Naive B cell (primary cell): ENCODE measurements at regions not wholly inside any gene's neighbourhood (a gene's known extent, or its start where the extent isn't known, plus 50 kb on each side); places are given as distances from the start of the nearest gene placed in this dataset.

Experiments
- ATAC-seq, 2 donors: fragments of 150-1000 bp; cut with Tn5 transposase; 2 replicates each; pipeline ENCODE4 v1.10.0; 2021; ENCODE audit warnings: low read depth in 2 of 2, mild to moderate bottlenecking in 2 of 2, moderate library complexity in 2 of 2
- DNase-seq: peaks from one replicate; pipeline ENCODE4 v3.0.0; 2022
- H3K27ac Mint-ChIP-seq, 6 donors: one replicate each; pipeline ENCODE4 v1.8.0; 2020 to 2022; ENCODE audit warnings: mild to moderate bottlenecking in 6 of 6, mixed read lengths in 6 of 6, moderate library complexity in 5 of 6, inconsistent platforms in 2 of 6
- H3K27me3 Mint-ChIP-seq, 3 donors: one replicate each; pipeline ENCODE4 v1.8.0; 2021 to 2022; ENCODE audit warnings: mixed read lengths in 3 of 3, mild to moderate bottlenecking in 1 of 3
- H3K36me3 Mint-ChIP-seq, 2 donors: one replicate each; pipeline ENCODE4 v1.8.0; 2020 to 2022; ENCODE audit warnings: mixed read lengths in 2 of 2, inconsistent platforms in 1 of 2, mild to moderate bottlenecking in 1 of 2
- H3K4me1 Mint-ChIP-seq, 3 donors: one replicate each; pipeline ENCODE4 v1.8.0; 2020 to 2022; ENCODE audit warnings: mixed read lengths in 3 of 3, inconsistent platforms in 1 of 3, mild to moderate bottlenecking in 1 of 3, moderate library complexity in 1 of 3
- H3K4me3 Mint-ChIP-seq, 8 donors: one replicate each; pipeline ENCODE4 v1.8.0; 2020 to 2022; ENCODE audit warnings: mild to moderate bottlenecking in 8 of 8, mixed read lengths in 8 of 8, moderate library complexity in 8 of 8, inconsistent platforms in 2 of 8
- H3K9me3 Mint-ChIP-seq, 7 donors: one replicate each; pipeline ENCODE4 v1.8.0; 2020 to 2022; ENCODE audit warnings: mixed read lengths in 7 of 7, mild to moderate bottlenecking in 5 of 7, inconsistent platforms in 2 of 7, moderate library complexity in 1 of 7

DNA sequence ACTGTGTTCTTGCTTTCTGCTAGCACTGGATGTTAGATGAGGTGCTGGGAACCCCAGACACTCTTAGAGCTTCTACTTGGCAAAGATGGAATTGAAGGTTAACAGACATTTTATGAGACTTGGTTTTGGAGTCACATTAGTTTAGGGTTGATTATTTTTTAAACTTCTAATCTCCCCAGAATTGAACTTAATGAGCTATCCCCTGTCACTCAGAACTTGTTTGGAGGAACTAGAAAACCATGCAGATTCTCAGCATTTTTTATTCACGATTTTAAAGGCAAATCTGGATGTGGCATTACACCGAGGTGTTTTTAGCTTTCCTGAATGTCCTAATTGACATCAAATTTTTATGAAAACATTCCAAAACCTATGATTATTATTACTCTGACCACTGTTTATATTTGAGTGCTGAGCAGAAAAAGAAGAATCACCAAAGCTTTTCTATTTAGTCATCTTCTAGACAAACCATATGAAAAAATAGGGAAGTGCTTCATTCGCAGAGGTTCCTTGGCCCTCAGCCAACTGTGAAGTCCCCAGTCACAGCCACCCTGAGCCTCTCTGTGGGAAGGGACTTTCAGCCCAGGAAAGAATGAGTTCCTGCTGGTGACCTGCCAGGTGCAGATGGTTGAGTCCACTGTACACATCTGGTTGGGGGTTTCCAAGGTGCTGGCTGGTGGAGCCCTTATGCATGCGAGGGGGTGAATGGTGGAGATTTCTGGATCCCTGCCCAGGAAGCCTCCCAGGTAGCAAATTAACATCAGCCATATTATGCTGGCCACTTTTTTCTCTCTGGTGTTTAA, 196.0 kb upstream of the TOPAZ1 start:
- ATAC-seq (peak; percentile 99), DNase-seq (peak; percentile 84)
- peak overlapping the region; percentile 5 to 89 (median 72) for H3K27ac Mint-ChIP-seq
- no peaks in the 10 kb centered on the region for H3K27me3 Mint-ChIP-seq
- no peaks in the 10 kb centered on the region for H3K9me3 Mint-ChIP-seq
- H3K4me3 Mint-ChIP-seq: peak overlapping the region in 7 of 8 donors; percentile 1 to 64 (median 18)
- H3K4me1 Mint-ChIP-seq: peaks cover 32 to 68% (median 41%) of the 10 kb centered on the region in 3 donors
- no peaks in the 10 kb centered on the region for H3K36me3 Mint-ChIP-seq

DNA sequence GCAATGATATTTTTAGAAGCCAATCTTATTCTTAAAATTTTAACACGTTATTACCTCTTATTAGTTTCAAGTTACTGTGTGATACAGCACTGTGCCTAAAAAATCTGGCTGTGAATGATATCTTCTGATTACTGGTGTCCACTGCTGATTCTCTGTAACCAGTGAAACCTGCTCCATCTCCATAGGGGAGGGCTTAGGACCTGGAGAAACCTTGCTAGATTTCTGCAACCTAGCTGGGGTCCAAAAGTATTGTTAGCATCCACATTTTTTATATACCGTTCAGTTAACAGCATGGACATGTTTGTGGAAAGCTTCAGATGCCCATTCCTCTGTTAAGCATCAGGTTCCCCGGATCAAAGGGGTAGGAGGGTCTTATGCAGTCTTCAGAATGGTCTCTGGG, 193.9 kb upstream of the TOPAZ1 start:
- Mint-ChIP-seq H3K27me3 (peaks cover 0 to 11% (median 0%) of the 10 kb centered on the region in 3 donors), H3K9me3 (peaks cover 0 to 1% (median 0%) of the 10 kb centered on the region in 7 donors), H3K4me3 (no peak overlapping the region), H3K36me3 (no peaks in the 10 kb centered on the region), H3K27ac (peak overlapping the region in 1 of 6 donors; percentile 89), H3K4me1 (peaks cover 28 to 67% (median 34%) of the 10 kb centered on the region in 3 donors)
- no peak for ATAC-seq
- DNase-seq: no peak

DNA sequence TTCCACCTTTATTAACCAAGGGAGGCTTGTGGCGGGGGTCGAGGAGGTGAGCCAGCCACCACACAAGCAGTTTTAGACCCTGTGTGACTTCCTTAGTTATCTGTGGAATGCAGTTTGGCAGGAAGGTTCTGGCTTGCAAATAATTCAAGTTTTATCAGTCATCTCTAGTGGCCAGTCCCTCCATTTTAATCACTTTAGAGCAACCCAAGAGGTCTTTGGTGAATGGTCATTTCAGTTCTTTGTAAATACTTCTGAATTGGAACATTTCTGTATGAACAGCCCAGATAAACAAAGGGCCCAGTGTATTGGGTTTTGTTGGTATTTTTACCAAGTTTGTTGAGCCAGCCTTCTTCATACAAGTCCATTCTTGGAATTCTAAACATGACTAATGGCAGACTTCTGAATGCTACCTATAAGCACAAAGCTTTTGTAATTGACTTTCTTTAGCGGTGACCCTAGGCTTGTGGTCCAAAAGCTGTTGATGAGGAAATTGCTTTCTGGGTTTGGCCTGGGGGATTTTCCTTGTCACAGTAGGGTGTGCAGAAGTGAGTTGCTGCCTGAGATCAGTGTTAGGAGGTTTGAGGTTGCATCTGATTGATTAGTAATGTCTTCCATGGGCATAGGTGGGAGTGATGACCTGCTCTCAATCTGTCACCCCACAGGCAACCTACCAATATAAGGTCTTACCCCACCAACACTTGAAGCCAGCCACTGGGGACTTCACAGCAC, 193.3 kb upstream of the TOPAZ1 start:
- no peak overlapping the region for H3K27ac Mint-ChIP-seq
- H3K9me3 Mint-ChIP-seq: peaks cover 0 to 1% (median 0%) of the 10 kb centered on the region in 7 donors

DNA sequence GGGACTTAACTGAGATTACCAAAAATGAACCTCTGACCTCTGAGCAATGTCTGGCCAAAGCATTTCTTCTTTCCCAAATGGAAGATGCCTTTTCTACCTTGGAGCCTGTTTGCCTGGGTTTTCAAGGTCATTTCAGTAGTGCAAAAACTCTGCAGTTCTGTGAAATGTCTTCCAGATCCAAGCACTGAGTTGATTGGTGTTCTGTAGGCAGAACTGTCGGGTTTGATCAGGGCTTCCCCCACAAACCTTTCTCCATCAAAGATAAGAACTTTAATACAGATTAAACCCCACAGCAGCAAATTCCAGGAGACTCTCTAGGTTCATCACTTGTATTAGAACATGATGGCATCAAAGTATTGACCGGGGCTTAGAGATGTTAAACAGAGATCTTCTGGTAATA, 192.7 kb upstream of the TOPAZ1 start:
- Mint-ChIP-seq H3K4me1 (peaks cover 26 to 57% (median 34%) of the 10 kb centered on the region in 3 donors), H3K36me3 (no peaks in the 10 kb centered on the region), H3K27me3 (peaks cover 3 to 16% (median 4%) of the 10 kb centered on the region in 3 donors), H3K27ac (peak overlapping the region in 1 of 6 donors; percentile 59), H3K4me3 (peak overlapping the region in 1 of 8 donors; percentile 51), H3K9me3 (peaks cover 0 to 1% (median 0%) of the 10 kb centered on the region in 7 donors)
- no peak for DNase-seq
- ATAC-seq: no peak

More for the DNA sequence above, 193.3 kb upstream of the TOPAZ1 start:
- H3K36me3 Mint-ChIP-seq: no peaks in the 10 kb centered on the region
- DNase-seq (no peak), ATAC-seq (no peak)
- peaks cover 26 to 62% (median 34%) of the 10 kb centered on the region in 3 donors for H3K4me1 Mint-ChIP-seq
- H3K27me3 Mint-ChIP-seq: peaks cover 0 to 11% (median 3%) of the 10 kb centered on the region in 3 donors
- H3K4me3 Mint-ChIP-seq: peak overlapping the region in 2 of 8 donors; percentile 51 to 53

DNA sequence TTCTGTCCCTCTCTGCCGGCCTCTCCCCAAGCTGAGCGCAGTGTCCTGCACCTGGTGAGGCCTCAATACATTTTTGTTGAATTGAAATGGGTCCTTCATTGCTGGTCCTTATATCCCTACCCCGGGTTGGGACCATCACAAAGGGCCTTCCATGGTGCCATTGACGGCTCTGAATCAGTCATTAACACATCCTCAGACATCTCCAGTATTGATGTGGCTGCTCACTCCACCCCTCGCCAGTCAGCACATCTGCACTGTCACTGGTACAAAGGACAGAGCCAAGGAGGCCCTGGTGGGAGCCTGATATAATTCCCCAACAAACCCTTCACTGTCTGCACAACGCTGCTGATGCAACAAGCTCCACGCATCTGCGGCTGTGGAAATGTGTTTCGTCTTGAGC, 191.6 kb upstream of the TOPAZ1 start:
- peaks cover 3 to 22% (median 11%) of the 10 kb centered on the region in 3 donors for H3K27me3 Mint-ChIP-seq
- no peaks in the 10 kb centered on the region for H3K36me3 Mint-ChIP-seq
- no peak overlapping the region for H3K4me3 Mint-ChIP-seq
- peaks cover 23 to 48% (median 29%) of the 10 kb centered on the region in 3 donors for H3K4me1 Mint-ChIP-seq
- peak overlapping the region in 1 of 6 donors; percentile 54 for H3K27ac Mint-ChIP-seq
- no peak for ATAC-seq
- no peak for DNase-seq
- peaks cover 0 to 1% (median 0%) of the 10 kb centered on the region in 7 donors for H3K9me3 Mint-ChIP-seq

- H3K4me1 Mint-ChIP-seq: peaks cover 15 to 40% (median 21%) of the 10 kb centered on the region in 3 donors
- H3K27me3 Mint-ChIP-seq: peaks cover 3 to 22% (median 11%) of the 10 kb centered on the region in 3 donors
- H3K27ac Mint-ChIP-seq: peak overlapping the region in 1 of 6 donors; percentile 51
- H3K9me3 Mint-ChIP-seq: peaks cover 0 to 1% (median 0%) of the 10 kb centered on the region in 7 donors
- DNase-seq (no peak), ATAC-seq (no peak)
- no peak overlapping the region for H3K4me3 Mint-ChIP-seq
- no peaks in the 10 kb centered on the region for H3K36me3 Mint-ChIP-seq
These were observed 190.8 kb upstream of the TOPAZ1 start for GRCh38 chr3:44050867-44051266.

GRCh38 chr3:44055951-44056350, 185.7 kb upstream of the TOPAZ1 start:
- Mint-ChIP-seq H3K27me3 (peaks cover 3 to 22% (median 11%) of the 10 kb centered on the region in 3 donors), H3K27ac (peak overlapping the region in 2 of 6 donors; percentile 17 to 79), H3K9me3 (peaks cover 0 to 1% (median 0%) of the 10 kb centered on the region in 7 donors), H3K36me3 (no peaks in the 10 kb centered on the region), H3K4me1 (peaks cover 22 to 50% (median 26%) of the 10 kb centered on the region in 3 donors), H3K4me3 (no peak overlapping the region)
- ATAC-seq (no peak), DNase-seq (no peak)

DNA sequence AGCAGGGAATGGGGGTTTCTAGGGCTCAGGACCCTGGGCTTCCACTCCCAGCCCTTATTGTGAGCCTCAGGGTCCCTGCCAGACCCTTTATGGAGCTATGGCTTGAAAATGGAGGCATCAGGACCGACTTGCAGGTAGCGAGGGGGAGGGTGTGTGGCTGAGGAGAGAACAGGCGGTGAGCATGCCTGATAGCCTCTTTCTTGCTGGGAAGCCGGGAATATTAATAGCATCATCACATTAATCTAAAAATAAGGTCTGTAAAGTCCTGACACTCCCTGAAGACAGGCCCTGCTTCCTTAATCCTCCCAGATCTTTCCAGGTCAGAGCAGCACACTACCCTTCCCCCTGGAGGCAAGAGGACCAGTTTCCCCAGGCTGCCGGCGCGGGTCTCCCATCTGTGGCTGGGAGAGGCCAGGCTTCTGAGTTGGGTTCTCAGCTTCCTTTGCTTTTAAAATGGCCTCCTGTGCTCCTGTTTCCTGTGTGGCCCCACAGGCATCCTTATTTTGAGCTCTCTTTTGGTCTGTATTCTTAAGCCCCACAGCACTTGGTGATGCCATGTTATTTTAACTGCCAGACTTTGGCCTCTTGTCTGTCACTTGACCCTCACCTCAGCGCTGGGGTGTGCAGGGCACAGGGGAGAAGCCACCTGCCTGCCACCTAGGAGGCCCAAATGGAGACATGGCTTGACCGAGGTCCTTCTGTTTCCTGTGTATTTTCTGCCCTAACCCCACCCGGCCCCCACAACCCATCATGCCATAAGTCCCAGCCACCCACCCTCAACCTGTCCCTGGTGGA, 185.0 kb upstream of the TOPAZ1 start:
- H3K27ac Mint-ChIP-seq: peak overlapping the region in 5 of 6 donors; percentile 17 to 79 (median 37)
- peaks cover 3 to 18% (median 11%) of the 10 kb centered on the region in 3 donors for H3K27me3 Mint-ChIP-seq
- no peak overlapping the region for H3K4me3 Mint-ChIP-seq
- H3K36me3 Mint-ChIP-seq: no peaks in the 10 kb centered on the region
- H3K9me3 Mint-ChIP-seq: no peaks in the 10 kb centered on the region
- DNase-seq (no peak), ATAC-seq (no peak)
- peaks cover 22 to 45% (median 22%) of the 10 kb centered on the region in 3 donors for H3K4me1 Mint-ChIP-seq

GRCh38 chr3:44058022-44058867, 183.4 kb upstream of the TOPAZ1 start:
- DNase-seq (peak; percentile 70), ATAC-seq (peak; percentile 93 to 94)
- Mint-ChIP-seq H3K4me1 (peaks cover 22 to 41% (median 22%) of the 10 kb centered on the region in 3 donors), H3K27me3 (peaks cover under 1 to 27% (median 21%) of the 10 kb centered on the region in 3 donors), H3K27ac (peak overlapping the region; percentile 31 to 92 (median 76)), H3K9me3 (no peaks in the 10 kb centered on the region), H3K36me3 (no peaks in the 10 kb centered on the region), H3K4me3 (peak overlapping the region in 7 of 8 donors; percentile 57 to 87 (median 74))

- no peaks in the 10 kb centered on the region for H3K9me3 Mint-ChIP-seq
- peak overlapping the region in 4 of 8 donors; percentile 57 to 87 (median 76) for H3K4me3 Mint-ChIP-seq
- DNase-seq (no peak), ATAC-seq (no peak)
- H3K27me3 Mint-ChIP-seq: peaks cover 6 to 31% (median 22%) of the 10 kb centered on the region in 3 donors
- peak overlapping the region in 4 of 6 donors; percentile 14 to 92 (median 79) for H3K27ac Mint-ChIP-seq
- peaks cover 22 to 41% (median 22%) of the 10 kb centered on the region in 3 donors for H3K4me1 Mint-ChIP-seq
- H3K36me3 Mint-ChIP-seq: no peaks in the 10 kb centered on the region
These were observed 182.8 kb upstream of the TOPAZ1 start for GRCh38 chr3:44058868-44059203.

DNA sequence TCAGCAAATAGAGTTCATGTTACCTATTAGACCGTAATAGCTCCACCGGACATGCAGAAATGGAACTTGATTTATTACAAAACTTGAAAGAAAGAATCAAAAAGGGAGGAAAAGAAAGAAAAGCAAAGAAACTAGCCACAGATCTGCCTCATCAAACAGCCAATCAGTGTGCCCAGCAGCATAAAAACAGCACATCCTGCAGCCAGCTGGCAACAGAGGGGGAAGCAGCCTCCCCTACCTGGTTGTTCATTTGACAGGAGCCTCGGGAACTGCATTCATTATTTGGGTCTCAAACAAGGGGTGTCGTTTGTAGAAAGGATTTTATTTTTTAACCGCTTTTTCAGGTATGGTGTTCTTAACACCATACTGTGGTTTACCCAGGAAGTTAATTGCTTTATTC, 181.5 kb upstream of the TOPAZ1 start:
- Mint-ChIP-seq H3K4me1 (peaks cover 22 to 41% (median 22%) of the 10 kb centered on the region in 3 donors), H3K4me3 (no peak overlapping the region), H3K9me3 (no peaks in the 10 kb centered on the region), H3K36me3 (no peaks in the 10 kb centered on the region), H3K27me3 (peaks cover 8 to 29% (median 14%) of the 10 kb centered on the region in 3 donors), H3K27ac (no peak overlapping the region)
- ATAC-seq: no peak
- DNase-seq: no peak

DNA sequence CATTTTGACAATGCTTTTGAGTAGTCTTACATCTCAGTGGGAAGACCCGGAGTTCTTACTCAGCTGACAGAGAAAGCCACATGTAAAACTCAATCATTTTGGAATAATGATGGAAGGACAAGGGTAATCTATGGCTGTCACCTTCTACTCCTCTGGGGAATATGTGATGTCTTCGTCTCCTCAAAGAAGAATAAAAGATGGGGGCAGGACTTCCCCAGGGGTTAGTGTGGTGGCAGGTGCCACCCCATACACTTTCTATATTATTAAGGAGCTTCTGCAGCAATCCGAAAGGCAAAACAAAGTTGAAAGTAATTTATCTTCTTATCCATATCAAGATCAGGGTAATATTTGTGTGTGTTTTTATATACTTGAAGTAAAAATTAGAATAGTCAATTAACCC, 180.4 kb upstream of the TOPAZ1 start:
- Mint-ChIP-seq H3K4me3 (no peak overlapping the region), H3K36me3 (no peaks in the 10 kb centered on the region), H3K27ac (no peak overlapping the region), H3K4me1 (peaks cover 21 to 41% (median 22%) of the 10 kb centered on the region in 3 donors), H3K9me3 (no peaks in the 10 kb centered on the region), H3K27me3 (peaks cover 8 to 29% (median 19%) of the 10 kb centered on the region in 3 donors)
- DNase-seq (no peak), ATAC-seq (no peak)
